HCT116 (cell line): ENCODE measurements at regions not wholly inside any gene's neighbourhood (a gene's known extent, or its start where the extent isn't known, plus 50 kb on each side); places are given as distances from the start of the nearest gene placed in this dataset.

Experiments
- ATAC-seq: fragments of 200-7000 bp; cut with Tn5 transposase; 2 replicates; pipeline ENCODE4 v1.9.1; 2020; ENCODE audit warnings: mild to moderate bottlenecking, moderate library complexity
- BruUV-seq: library from RNA; stranded (reverse); fragments of 400-500 nt; replicated peaks from 2 replicates; lab custom pipeline; 2021; lab: Mats Ljungman, UMichigan
- CTCF ChIA-PET: fragments of 300-600 bp; sonication (Branson Sonifier 250); formaldehyde crosslinking; loops from one replicate; lab custom pipeline; 2021; ENCODE audit warnings: antibody characterized with exemption; lab: Charles Lee
- POLR2A ChIA-PET: fragments of 300-600, 350-600 bp; sonication (Branson Sonifier 250); formaldehyde crosslinking; loops from one replicate; lab custom pipeline; 2021; ENCODE audit warnings: antibody characterized with exemption; lab: Charles Lee
- RAD21 ChIA-PET, 2 experiments: fragments of 300-600 bp; sonication (Branson Sonifier 250); formaldehyde crosslinking; loops; one replicate each; lab custom pipeline; 2023; ENCODE audit warnings: low total read pairs in 2 of 2; ENCODE audit not compliant: uncharacterized antibody in 2 of 2, unreplicated experiment in 2 of 2, low non-redundant PET in 1 of 2; lab: Charles Lee
- DNase-seq: peaks from one replicate; pipeline ENCODE4 v3.0.0-alpha.2; 2010; ENCODE audit warnings: low read depth, low spot score
- H2AFZ ChIP-seq: fragments of 200-600 bp; shearing (Covaris generic), sonication (generic); 2 replicates; pipeline ENCODE4 v1.6.1; 2017; ENCODE audit warnings: low read depth, mixed run types, mixed read lengths, antibody characterized with exemption, low read length; ENCODE audit not compliant: poor library complexity, severe bottlenecking
- H3K27ac ChIP-seq: 2 replicates; pipeline ENCODE4 v1.5.1; 2012; ENCODE audit warnings: low read depth, low read length
- H3K27me3 ChIP-seq: fragments of 200-600 bp; sonication (generic); 2 replicates; pipeline ENCODE4 v1.6.1; 2016; ENCODE audit warnings: mixed run types, low read length, mixed read lengths; ENCODE audit not compliant: insufficient read depth
- H3K36me3 ChIP-seq, 2 experiments: fragments of 200-500 bp in 1 of 2; fragments of 200-600 bp in 1 of 2; sonication (Bioruptor generic) in 1 of 2; sonication (generic) in 1 of 2; 2 replicates each; pipeline versions ENCODE4 v1.5.1 to v1.6.1; 2014 to 2016; ENCODE audit warnings: low read length in 2 of 2, inconsistent platforms in 1 of 2, mixed read lengths in 1 of 2, mixed run types in 1 of 2; ENCODE audit not compliant: insufficient read depth in 2 of 2, control insufficient read depth in 1 of 2
- H3K4me1 ChIP-seq, 2 experiments: fragments of 200-600 bp in 1 of 2; sonication (generic) in 1 of 2; 2 replicates each; pipeline versions ENCODE4 v1.5.1 to v1.6.1; 2012 to 2017; ENCODE audit warnings: low read length in 2 of 2, inconsistent platforms in 1 of 2, mild to moderate bottlenecking in 1 of 2, mixed read lengths in 1 of 2, mixed run types in 1 of 2, moderate library complexity in 1 of 2; ENCODE audit not compliant: insufficient read depth in 2 of 2, control insufficient read depth in 1 of 2
- H3K4me2 ChIP-seq: fragments of 200-600 bp; sonication (generic); 2 replicates; pipeline ENCODE4 v1.6.1; 2017; ENCODE audit warnings: mixed run types, low read length, mixed read lengths
- H3K4me3 ChIP-seq, 2 experiments: fragments of 200-600 bp in 1 of 2; sonication (generic) in 1 of 2; replicated peaks in 1 of 2; 2 replicates each; pipeline ENCODE4 v1.5.1; 2011 to 2016; ENCODE audit warnings: low read length in 2 of 2, control low read depth in 1 of 2, low read depth in 1 of 2, mild to moderate bottlenecking in 1 of 2, mixed read lengths in 1 of 2, mixed run types in 1 of 2
- H3K79me2 ChIP-seq: fragments of 200-600 bp; sonication (generic); 2 replicates; pipeline ENCODE4 v1.6.1; 2017; ENCODE audit warnings: mild to moderate bottlenecking, mixed run types, low read length, moderate library complexity, mixed read lengths; ENCODE audit not compliant: insufficient read depth
- H3K9ac ChIP-seq: fragments of 200-600 bp; sonication (generic); 2 replicates; pipeline ENCODE4 v1.6.1; 2016; ENCODE audit warnings: low read length, mixed read lengths
- H3K9me2 ChIP-seq: fragments of 200-600 bp; sonication (generic), shearing (Covaris generic); 2 replicates; pipeline ENCODE4 v1.6.1; 2017; ENCODE audit warnings: mixed run types, mild to moderate bottlenecking, moderate library complexity; ENCODE audit not compliant: insufficient read depth
- H3K9me3 ChIP-seq, 2 experiments: fragments of 200-500 bp in 1 of 2; fragments of 200-600 bp in 1 of 2; sonication (Bioruptor generic) in 1 of 2; sonication (generic) in 1 of 2; 2 replicates each; pipeline ENCODE4 v1.6.1; 2014 to 2017; ENCODE audit warnings: low read length in 2 of 2, mixed read lengths in 2 of 2, inconsistent platforms in 1 of 2, low read depth in 1 of 2, mild to moderate bottlenecking in 1 of 2, mixed run types in 1 of 2, moderate library complexity in 1 of 2; ENCODE audit not compliant: control insufficient read depth in 1 of 2, insufficient read depth in 1 of 2
- H4K20me1 ChIP-seq: fragments of 200-600 bp; sonication (generic), shearing (Covaris generic); 2 replicates; pipeline ENCODE4 v1.6.1; 2017; ENCODE audit warnings: mixed run types, mild to moderate bottlenecking, moderate library complexity; ENCODE audit not compliant: insufficient read depth
- CBX3 ChIP-seq: IDR thresholded peaks from 2 replicates; pipeline ENCODE4 v1.6.1; 2012; ENCODE audit warnings: low read depth
- EGR1 ChIP-seq: IDR thresholded peaks from 2 replicates; pipeline ENCODE4 v1.6.1; 2012; ENCODE audit warnings: low read depth
- ELF1 ChIP-seq: IDR thresholded peaks from 2 replicates; pipeline ENCODE4 v1.6.1; 2012; ENCODE audit warnings: low read depth, borderline replicate concordance
- EZH2 ChIP-seq: fragments of 200-600 bp; sonication (generic); IDR thresholded peaks from 2 replicates; pipeline ENCODE4 v1.6.1; 2017; ENCODE audit warnings: antibody characterized with exemption, mixed run types
- FOSL1 ChIP-seq: IDR thresholded peaks from 2 replicates; pipeline ENCODE4 v1.6.1; 2012; ENCODE audit warnings: low read depth
- JUND ChIP-seq: IDR thresholded peaks from 2 replicates; pipeline ENCODE4 v1.6.1; 2012
- MAX ChIP-seq: IDR thresholded peaks from 2 replicates; pipeline ENCODE4 v1.6.1; 2012
- RAD21 ChIP-seq: IDR thresholded peaks from 2 replicates; pipeline ENCODE4 v1.6.1; 2012; ENCODE audit warnings: low read depth, mild to moderate bottlenecking
- SIN3A ChIP-seq: IDR thresholded peaks from 2 replicates; pipeline ENCODE4 v1.6.1; 2012; ENCODE audit warnings: low read depth
- SRF ChIP-seq: IDR thresholded peaks from 2 replicates; pipeline ENCODE4 v1.6.1; 2012; ENCODE audit warnings: low read depth
- intact Hi-C: fragments of 100-400 bp; cut with micrococcal nuclease; formaldehyde crosslinking; loops from 2 replicates; pipeline ENCODE4 v1.10.0; 2022

GRCh38 chr3:40613306-40613705 lies 88.5 kb downstream of the ZNF621 start:
- POLR2A ChIA-PET: no interaction called here
- CTCF ChIA-PET: no interaction called here
- no peak for ATAC-seq

GRCh38 chr3:40615110-40615915 lies 90.6 kb downstream of the ZNF621 start:
- no peak for ATAC-seq
- H3K9me3 ChIP-seq: no peaks in the 10 kb centered on the region
- H3K4me3 ChIP-seq: no peak overlapping the region
- H3K4me1 ChIP-seq: no peaks in the 10 kb centered on the region
- no peak for DNase-seq
- no peaks in the 10 kb centered on the region for H3K79me2 ChIP-seq
- ChIA-PET POLR2A (no interaction called here), RAD21 (no interaction called here), CTCF (no interaction called here)
- no peak overlapping the region for H2AFZ ChIP-seq
- no TSS peak for BruUV-seq
- intact Hi-C loops: no loop called here
- H4K20me1 ChIP-seq: no peaks in the 10 kb centered on the region
- H3K27ac ChIP-seq: no peak overlapping the region
- H3K27me3 ChIP-seq: no peaks in the 10 kb centered on the region
- H3K4me2 ChIP-seq: no peak overlapping the region
- no peaks in the 10 kb centered on the region for H3K36me3 ChIP-seq
- no peak overlapping the region for H3K9ac ChIP-seq
- H3K9me2 ChIP-seq: no peaks in the 10 kb centered on the region
- TF ChIP-seq SRF: no peak
- no peak for TF ChIP-seq RAD21
- TF ChIP-seq SIN3A: no peak
- no peak for TF ChIP-seq JUND
- TF ChIP-seq CBX3: no peak
- TF ChIP-seq, all 23 proteins: peak for 0

More at GRCh38 chr3:40613306-40613705, 88.5 kb downstream of the ZNF621 start:
- no peak overlapping the region for H3K4me2 ChIP-seq
- no peaks in the 10 kb centered on the region for H3K27me3 ChIP-seq
- H3K4me1 ChIP-seq: peaks cover 0 to 1% of the 10 kb centered on the region in 2 experiments; a peak in 1 of 4 replicates
- H2AFZ ChIP-seq: no peak overlapping the region
- TF ChIP-seq FOSL1 (no peak), EGR1 (no peak), SRF (no peak), ELF1 (no peak), MAX (no peak), EZH2 (no peak)
- H3K9ac ChIP-seq: no peak overlapping the region
- RAD21 ChIA-PET: no interaction called here
- H3K27ac ChIP-seq: no peak overlapping the region
- H3K79me2 ChIP-seq: no peaks in the 10 kb centered on the region
- no peak for DNase-seq
- intact Hi-C loops: no loop called here
- H3K9me3 ChIP-seq: no peaks in the 10 kb centered on the region
- no TSS peak for BruUV-seq
- H3K36me3 ChIP-seq: no peaks in the 10 kb centered on the region
- no peak overlapping the region for H3K4me3 ChIP-seq
- H4K20me1 ChIP-seq: no peaks in the 10 kb centered on the region
- H3K9me2 ChIP-seq: no peaks in the 10 kb centered on the region
